ENCODE measurements at regions not wholly inside any gene's neighbourhood (a gene's known extent, or its start where the extent isn't known, plus 50 kb on each side); places are given as distances from the start of the nearest gene placed in this dataset.
"Not testable (repeated sequence)": the region's sequence is repeated elsewhere in the genome, so short reads cannot be mapped to it uniquely, and the experiment has no call there.

DNA sequence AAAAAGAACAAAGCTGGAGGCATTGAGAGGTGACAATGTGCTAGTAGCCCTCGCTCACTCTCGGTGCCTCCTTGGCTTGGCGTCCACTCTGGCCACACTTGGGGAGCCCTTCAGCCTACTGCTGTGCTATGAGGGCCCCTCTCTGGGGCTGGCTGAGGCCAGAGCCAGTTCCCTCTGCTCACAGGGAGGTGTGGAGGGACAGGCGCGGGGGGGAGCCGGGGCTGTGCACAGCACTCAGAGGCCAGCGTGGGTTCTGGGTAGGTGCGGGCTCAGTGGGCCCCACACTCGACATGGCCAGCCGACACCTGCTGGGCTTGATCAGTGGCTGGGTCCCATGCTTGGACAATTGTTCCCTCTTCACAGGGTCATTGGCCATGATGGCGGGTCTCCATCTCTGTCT lies 202.5 kb upstream of the GRAMD2B start:
- no peak for DNase-seq

DNA sequence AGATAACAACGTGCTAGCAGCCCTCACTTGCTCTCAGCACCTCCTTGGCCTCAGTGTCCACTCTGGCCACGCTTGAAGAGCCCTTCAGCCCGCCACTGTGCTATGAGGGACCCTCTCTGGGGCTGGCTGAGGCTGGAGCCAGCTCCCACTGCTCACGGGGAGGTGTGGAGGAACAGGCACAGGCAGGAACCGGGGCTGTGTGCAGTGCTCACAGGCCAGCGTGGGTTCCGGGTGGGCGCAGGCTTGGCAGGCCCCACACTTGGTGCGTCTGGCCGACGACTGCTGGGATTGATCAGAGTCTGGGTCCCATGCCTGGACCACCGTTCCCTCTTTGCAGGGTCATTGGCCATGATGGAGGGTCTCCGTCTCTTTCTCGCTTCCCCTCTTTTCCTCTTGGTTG lies 194.3 kb upstream of the GRAMD2B start:
- DNase-seq: no peak

DNA sequence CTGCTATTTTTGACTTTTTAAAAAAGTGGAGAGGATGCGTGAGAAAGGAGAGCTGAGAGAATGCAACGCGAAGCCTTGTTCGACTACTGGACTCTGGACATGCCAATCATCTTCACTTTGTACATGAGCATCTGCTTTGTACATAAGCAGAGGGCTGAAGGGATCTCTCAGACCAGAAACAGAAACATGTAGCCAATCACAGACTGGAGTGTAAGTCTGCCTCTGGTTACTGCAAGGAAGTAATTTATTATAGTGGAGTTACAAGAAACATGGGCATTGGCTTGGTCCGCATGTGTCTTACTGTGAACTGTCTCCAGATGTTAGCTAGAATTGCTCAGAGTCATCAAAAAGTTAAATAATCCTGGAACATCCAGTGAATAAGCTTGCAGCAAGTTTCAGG lies 190.0 kb upstream of the GRAMD2B start:
- no peak for DNase-seq

- DNase-seq: no peak
Observed at GRCh38 chr5:126234563-126235195, 188.5 kb upstream of the GRAMD2B start.

GRCh38 chr5:126235628-126236027 lies 187.6 kb upstream of the GRAMD2B start:
- no peak for DNase-seq

DNA sequence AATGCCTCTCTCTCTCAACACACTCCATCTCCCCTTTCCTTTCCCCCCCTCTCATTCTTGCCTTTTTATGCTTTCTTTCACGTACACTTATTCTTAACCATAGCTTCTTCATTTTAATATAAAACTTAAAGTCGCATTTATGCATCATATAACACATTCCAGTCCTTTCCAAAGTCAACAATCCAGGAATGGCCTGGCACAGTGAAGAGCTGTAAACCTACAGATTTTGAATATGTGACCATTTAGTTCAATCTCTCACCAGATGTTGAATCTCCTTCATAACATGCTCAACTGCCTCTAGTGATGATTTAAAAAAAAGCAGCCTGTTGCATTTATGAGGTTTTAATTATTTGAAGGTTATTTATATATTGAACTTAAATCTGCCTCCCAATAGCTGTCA lies 186.2 kb upstream of the GRAMD2B start:
- no peak for DNase-seq

DNA sequence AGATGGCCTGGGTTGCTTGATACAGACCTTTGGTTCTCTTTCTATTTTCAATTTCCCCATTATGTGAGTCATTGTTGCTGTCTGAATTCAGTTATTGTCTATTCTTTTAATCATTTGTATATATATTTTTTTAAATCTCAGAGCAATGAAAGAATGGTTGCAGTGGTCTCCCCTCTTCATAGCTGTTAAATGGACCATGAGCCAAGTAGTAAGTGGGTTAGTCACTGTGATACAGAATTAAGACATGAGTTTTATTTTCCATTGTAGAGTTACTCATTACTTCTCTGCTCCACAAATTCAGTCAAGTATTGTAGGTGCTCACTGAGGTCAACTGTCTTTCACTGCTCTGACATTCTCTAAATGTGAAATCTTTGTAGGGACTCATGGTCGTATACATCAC lies 174.6 kb upstream of the GRAMD2B start:
- no peak for DNase-seq

GRCh38 chr5:126251024-126251423 lies 172.2 kb upstream of the GRAMD2B start:
- no peak for DNase-seq

DNA sequence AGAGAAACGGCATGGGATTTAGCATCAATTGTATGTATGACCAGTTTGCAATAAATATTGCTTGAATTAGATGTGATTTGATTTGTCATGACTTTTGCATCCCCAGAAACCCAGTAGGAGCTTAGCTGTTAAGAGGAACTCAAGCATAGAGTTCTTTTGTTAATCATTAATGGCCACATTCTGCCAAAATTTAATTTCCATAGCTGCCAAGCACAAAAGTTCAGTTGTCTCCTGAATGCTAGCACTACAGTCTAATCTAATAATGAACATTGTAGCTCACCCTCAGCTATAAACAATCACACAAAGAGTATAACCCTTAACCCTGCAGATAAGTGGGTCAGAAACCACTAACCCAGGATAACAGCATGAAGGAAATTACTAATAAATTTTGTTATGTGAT lies 169.8 kb upstream of the GRAMD2B start:
- DNase-seq: no peak

GRCh38 chr5:126263591-126264184 lies 159.5 kb upstream of the GRAMD2B start:
- no peak for DNase-seq

DNA sequence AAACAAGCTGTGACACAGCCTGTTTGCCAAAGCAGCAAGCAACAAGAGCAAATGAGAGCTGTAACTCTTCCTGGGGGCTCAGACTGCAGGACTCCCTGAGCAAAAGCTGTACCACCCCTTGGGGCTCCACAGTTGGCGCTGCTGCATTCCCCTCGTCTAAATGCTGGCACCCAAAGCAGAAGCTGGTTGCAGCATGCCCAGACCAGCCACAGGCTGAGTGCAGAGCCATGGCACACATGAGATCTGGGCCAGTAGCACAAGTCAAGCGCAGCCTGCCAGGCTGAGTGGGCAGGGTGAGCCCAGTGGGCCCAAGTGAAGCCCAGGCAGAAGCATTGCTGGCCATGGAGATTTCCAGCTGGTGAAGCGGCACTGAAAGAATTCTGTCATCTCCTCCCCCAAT lies 157.3 kb upstream of the GRAMD2B start:
- no peak for DNase-seq

DNA sequence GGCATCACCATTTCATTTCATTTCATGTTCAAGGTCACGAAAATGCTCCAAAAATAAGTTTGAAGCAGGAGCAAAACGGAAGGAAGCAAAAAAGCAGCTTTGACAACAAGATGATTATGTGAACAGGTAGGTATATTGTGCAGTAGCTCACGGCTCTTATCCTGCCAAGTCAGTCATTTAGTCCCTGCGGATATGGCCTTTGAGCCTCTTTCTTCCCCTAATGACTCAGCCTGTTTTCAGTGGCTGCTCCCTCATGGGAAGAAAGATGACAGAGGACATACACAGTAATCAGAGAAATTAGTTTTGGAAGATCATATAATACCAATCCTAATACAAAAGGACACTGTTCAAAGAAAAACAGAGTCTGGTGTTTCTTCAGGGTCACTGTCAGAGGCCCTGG lies 155.8 kb upstream of the GRAMD2B start:
- no peak for DNase-seq

DNA sequence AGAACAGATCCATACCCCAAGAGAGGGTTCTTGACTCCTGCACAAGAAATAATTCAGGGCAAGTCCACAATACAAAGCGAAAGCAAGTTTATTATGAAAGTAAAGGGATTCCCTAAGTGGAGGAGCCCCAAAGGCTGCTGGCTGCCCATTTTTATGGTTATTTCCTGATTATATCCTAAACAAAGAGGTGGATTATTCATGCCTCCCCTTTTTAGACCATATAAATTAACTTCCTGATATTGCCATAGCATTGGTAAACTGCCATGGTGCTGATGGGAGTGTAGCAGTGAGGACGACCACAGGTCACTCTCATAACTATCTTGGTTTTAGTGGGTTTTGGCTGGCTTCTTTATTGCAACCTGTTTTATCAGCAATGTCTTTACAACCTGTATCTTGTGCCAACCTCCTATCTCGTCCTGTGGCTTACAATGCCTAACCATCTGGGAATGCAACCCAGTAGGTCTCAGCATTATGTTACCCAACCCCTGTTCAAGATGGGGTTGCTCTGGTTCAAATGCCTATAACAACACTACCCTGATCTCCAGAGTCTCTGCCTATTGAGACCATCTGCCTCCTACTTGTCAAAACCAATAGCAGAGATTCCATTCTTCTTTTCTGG lies 154.4 kb upstream of the GRAMD2B start:
- DNase-seq: no peak

- DNase-seq: no peak
Observed at GRCh38 chr5:126269511-126269910, 153.7 kb upstream of the GRAMD2B start.

GRCh38 chr5:126271141-126271540 lies 152.1 kb upstream of the GRAMD2B start:
- DNase-seq: no peak

DNA sequence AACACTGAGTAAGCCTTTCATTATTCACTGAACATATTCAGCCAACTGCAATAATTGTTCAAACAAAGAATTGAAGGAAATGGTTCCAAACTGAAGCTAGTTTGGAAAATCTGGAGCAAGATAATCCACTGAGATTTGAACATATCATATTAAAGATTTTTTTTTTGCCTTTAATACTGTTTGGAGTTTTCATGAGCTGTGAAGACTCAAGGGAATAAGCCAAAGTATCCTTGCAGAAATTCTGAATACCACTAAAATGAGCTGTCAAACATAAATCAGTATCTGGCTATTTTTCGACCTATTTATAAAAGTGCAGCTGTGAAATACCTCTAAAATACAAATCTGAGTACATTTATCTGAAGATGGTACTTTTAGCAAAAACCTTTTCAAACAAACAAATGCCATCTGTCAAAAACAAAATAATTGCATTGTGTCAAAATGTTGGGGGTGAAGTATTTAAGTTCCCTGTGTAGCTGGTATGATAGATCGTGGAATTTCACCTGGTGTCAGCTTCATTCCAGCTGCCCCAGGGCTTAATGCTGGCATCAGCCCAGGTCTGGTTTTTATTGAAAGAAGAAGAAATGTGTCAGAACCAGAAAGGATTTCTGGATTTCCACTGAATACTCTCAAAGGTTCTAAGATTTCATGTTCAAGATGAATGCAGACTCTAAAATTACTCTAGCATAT lies 149.0 kb upstream of the GRAMD2B start:
- DNase-seq: no peak

DNA sequence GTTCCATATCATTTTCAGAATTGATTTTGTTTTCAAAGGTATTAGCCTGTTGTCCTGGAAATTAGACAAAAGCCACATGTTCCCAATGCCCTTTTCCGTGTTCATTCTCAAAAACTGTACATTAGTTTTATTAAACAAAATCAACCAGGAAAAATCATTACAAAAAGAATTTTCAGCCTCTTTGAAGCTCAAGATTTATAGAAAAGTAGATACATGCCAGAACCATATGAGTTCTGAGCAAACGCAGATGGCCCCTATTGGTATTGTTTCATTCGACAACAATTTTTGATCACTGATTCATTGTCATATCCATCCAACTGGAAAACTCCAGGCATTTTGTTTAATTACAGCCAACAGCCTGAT lies 148.5 kb upstream of the GRAMD2B start:
- DNase-seq: no peak

- DNase-seq: no peak
Observed at GRCh38 chr5:126277762-126278161, 145.4 kb upstream of the GRAMD2B start.

GRCh38 chr5:126280343-126280742 lies 142.9 kb upstream of the GRAMD2B start:
- no peak for DNase-seq

DNA sequence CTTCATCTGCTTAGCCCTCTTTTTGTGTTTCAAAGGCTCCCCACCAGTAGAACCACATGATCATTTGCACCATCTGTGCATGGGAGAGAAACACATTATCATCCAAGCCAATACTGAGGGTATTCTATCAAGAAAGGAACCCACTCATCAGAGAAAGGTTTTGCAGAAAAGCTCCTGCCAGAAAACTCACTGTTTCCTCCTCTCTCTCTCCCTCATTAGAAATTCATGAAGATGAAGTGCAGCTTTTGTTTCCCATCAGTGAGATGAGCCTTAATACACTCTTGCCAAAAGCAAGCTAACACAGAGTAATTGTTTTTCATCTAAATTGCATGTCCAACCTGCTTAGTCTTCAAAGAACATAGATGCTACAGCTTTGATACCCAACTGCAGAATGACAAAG lies 142.4 kb upstream of the GRAMD2B start:
- DNase-seq: no peak

DNA sequence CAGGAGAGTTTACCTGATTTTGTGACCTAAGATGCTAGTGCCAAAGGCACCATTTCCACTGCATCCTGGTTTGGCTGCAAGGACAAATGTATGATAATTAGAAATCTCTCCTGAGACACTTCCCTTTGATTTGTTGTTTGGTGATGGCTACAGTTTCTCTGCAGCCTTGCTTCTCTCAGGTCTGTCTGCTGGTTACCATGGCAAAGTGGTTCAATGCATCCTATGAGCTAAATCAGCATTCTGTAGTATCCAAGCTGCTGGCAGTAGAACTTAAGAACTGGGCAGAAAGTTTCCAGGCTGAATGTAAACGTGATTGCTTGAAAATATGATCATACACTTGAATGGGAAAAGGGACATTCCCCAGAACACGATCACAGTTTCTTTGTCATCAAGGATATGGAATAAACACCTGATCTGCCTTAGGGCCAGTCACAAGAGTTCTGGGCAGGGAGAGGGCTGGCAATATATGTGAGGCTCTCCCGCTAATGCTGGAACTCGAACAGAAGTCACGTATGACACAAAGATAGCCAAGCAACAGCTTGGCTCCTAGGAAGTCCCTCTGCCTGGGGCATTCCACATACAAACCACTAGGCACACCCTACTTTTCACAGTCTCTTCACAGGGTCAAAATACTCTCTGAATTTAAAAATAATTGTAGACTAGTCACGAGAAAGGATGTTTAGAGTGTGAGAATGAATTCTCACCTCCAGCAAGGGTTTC lies 138.1 kb upstream of the GRAMD2B start:
- no peak for DNase-seq

GRCh38 chr5:126296121-126296520 lies 127.1 kb upstream of the GRAMD2B start:
- not testable (repeated sequence) for DNase-seq

GRCh38 chr5:126300293-126300692 lies 122.9 kb upstream of the GRAMD2B start:
- no peak for DNase-seq

GRCh38 chr5:126301056-126301455 lies 122.2 kb upstream of the GRAMD2B start:
- no peak for DNase-seq

Data from stimulated activated CD4-positive, alpha-beta T cell treated with anti-CD3 and anti-CD28 coated beads, Interleukin-2, amount 100 ng/mL, for 24 hours (primary cell).